H1 (cell line): ENCODE measurements at regions not wholly inside any gene's neighbourhood (a gene's known extent, or its start where the extent isn't known, plus 50 kb on each side); places are given as distances from the start of the nearest gene placed in this dataset.

ENCODE experiments used
- CTCF ChIA-PET: fragments of 300-600 bp; sonication (Branson Sonifier 250); formaldehyde crosslinking; loops from one replicate; lab custom pipeline; 2021; ENCODE audit not compliant: partially characterized antibody; lab: Charles Lee
- POLR2A ChIA-PET: fragments of 300-600 bp; sonication (Branson Sonifier 250); formaldehyde crosslinking; loops from one replicate; lab custom pipeline; 2021; ENCODE audit warnings: inconsistent platforms; ENCODE audit not compliant: partially characterized antibody; lab: Charles Lee
- DNase-seq, 2 experiments: peaks; one replicate each; pipeline versions ENCODE4 v3.0.0 to v3.0.0-alpha.2; 2010 to 2022; ENCODE audit warnings: low spot score in 2 of 2, low read depth in 1 of 2, mixed read lengths in 1 of 2
- FAIRE-seq: peaks from 2 replicates; lab custom pipeline; 2011; peaks lifted over from hg19 to GRCh38; lab: Jason Lieb, UNC
- H2AFZ ChIP-seq: 2 replicates; pipeline ENCODE4 v1.8.1; 2012; ENCODE audit warnings: low read length, inconsistent platforms
- H2AK5ac ChIP-seq: 2 replicates; pipeline ENCODE4 v1.6.1; 2013; ENCODE audit warnings: low read depth, low read length
- H2BK120ac ChIP-seq: replicated peaks from 2 replicates; pipeline ENCODE3; 2013; ENCODE audit warnings: low read depth, low read length, inconsistent platforms
- H2BK12ac ChIP-seq: 2 replicates; pipeline ENCODE4 v1.6.1; 2013; ENCODE audit warnings: low read depth, low read length
- H2BK15ac ChIP-seq: 2 replicates; pipeline ENCODE4 v1.6.1; 2013; ENCODE audit warnings: low read length
- H2BK20ac ChIP-seq: 2 replicates; pipeline ENCODE4 v1.6.1; 2013; ENCODE audit warnings: low read length
- H2BK5ac ChIP-seq: 2 replicates; pipeline ENCODE4 v1.6.1; 2013; ENCODE audit warnings: low read depth, low read length
- H3K14ac ChIP-seq: 2 replicates; pipeline ENCODE4 v1.6.1; 2013; ENCODE audit warnings: inconsistent platforms; ENCODE audit not compliant: insufficient read length
- H3K18ac ChIP-seq: 2 replicates; pipeline ENCODE4 v1.6.1; 2013; ENCODE audit warnings: low read length; ENCODE audit errors: extremely low read depth
- H3K23ac ChIP-seq: 2 replicates; pipeline ENCODE4 v1.6.1; 2013; ENCODE audit warnings: inconsistent platforms; ENCODE audit not compliant: insufficient read length
- H3K23me2 ChIP-seq: 2 replicates; pipeline ENCODE4 v1.6.1; 2013; ENCODE audit warnings: low read depth, low read length
- H3K27ac ChIP-seq: 2 replicates; pipeline ENCODE4 v1.6.1; 2011; ENCODE audit warnings: low read depth, low read length, inconsistent platforms
- H3K27me3 ChIP-seq, 4 experiments: replicated peaks in 1 of 4; 1 replicate in 1 of 4; 2 replicates in 3 of 4; pipeline versions ENCODE4 v1.6.1 to v1.8.1; 2011 to 2013; ENCODE audit warnings: low read length in 3 of 4, mild to moderate bottlenecking in 3 of 4, inconsistent platforms in 2 of 4, mixed read lengths in 2 of 4, moderate library complexity in 1 of 4; ENCODE audit not compliant: control insufficient read depth in 3 of 4, insufficient read depth in 3 of 4; ENCODE audit errors: extremely low read depth in 1 of 4
- H3K36me3 ChIP-seq, 4 experiments: 2 replicates each; pipeline versions ENCODE4 v1.6.1 to v1.8.1; 2011 to 2013; ENCODE audit warnings: mild to moderate bottlenecking in 4 of 4, low read length in 3 of 4, moderate library complexity in 2 of 4, control low read depth in 1 of 4, inconsistent platforms in 1 of 4; ENCODE audit not compliant: insufficient read depth in 4 of 4, control insufficient read depth in 2 of 4
- H3K4ac ChIP-seq: replicated peaks from 2 replicates; pipeline ENCODE3; 2013; ENCODE audit warnings: low read length, low read depth, mixed read lengths, inconsistent platforms; ENCODE audit not compliant: insufficient read length
- H3K4me1 ChIP-seq, 4 experiments: replicated peaks in 1 of 4; 1 replicate in 1 of 4; 2 replicates in 3 of 4; pipeline versions ENCODE4 v1.6.1 to v1.8.1; 2011 to 2013; ENCODE audit warnings: low read length in 3 of 4, inconsistent platforms in 2 of 4, mixed read lengths in 1 of 4; ENCODE audit not compliant: insufficient read depth in 4 of 4, control insufficient read depth in 3 of 4
- H3K4me2 ChIP-seq, 2 experiments: 2 replicates each; pipeline versions ENCODE4 v1.6.1 to v1.8.1; 2011 to 2013; ENCODE audit warnings: low read depth in 2 of 2, low read length in 2 of 2, control low read depth in 1 of 2, inconsistent platforms in 1 of 2, mild to moderate bottlenecking in 1 of 2; ENCODE audit not compliant: insufficient read depth in 1 of 2
- H3K4me3 ChIP-seq, 4 experiments: fragments of 200-600, 300-600 bp in 1 of 4; sonication (generic), shearing (Covaris generic), sonication (Bioruptor Twin) in 1 of 4; 2 replicates each; pipeline versions ENCODE4 v1.5.1 to v1.8.1; 2011 to 2016; ENCODE audit warnings: low read length in 4 of 4, low read depth in 3 of 4, control low read depth in 2 of 4, inconsistent platforms in 2 of 4, mild to moderate bottlenecking in 2 of 4, mixed read lengths in 1 of 4, moderate library complexity in 1 of 4; ENCODE audit not compliant: insufficient read depth in 2 of 4; ENCODE audit errors: extremely low read depth in 1 of 4
- H3K56ac ChIP-seq: replicated peaks from 2 replicates; pipeline ENCODE3; 2013; ENCODE audit warnings: low read depth, mild to moderate bottlenecking, mixed read lengths, low read length, inconsistent platforms; ENCODE audit not compliant: insufficient read length
- H3K79me1 ChIP-seq: 2 replicates; pipeline ENCODE4 v1.6.1; 2013; ENCODE audit warnings: low read depth, low read length, control low read depth
- H3K79me2 ChIP-seq, 2 experiments: 2 replicates each; pipeline versions ENCODE4 v1.6.1 to v1.8.1; 2012 to 2013; ENCODE audit warnings: low read length in 2 of 2, mild to moderate bottlenecking in 2 of 2, inconsistent platforms in 1 of 2; ENCODE audit not compliant: insufficient read depth in 2 of 2, control insufficient read depth in 1 of 2
- H3K9ac ChIP-seq, 4 experiments: replicated peaks in 1 of 4; 1 replicate in 1 of 4; 2 replicates in 3 of 4; pipeline versions ENCODE4 v1.6.1 to v1.8.1; 2011 to 2013; ENCODE audit warnings: low read depth in 3 of 4, low read length in 3 of 4, control low read depth in 2 of 4, mild to moderate bottlenecking in 2 of 4, moderate library complexity in 2 of 4, inconsistent platforms in 1 of 4; ENCODE audit errors: extremely low read depth in 1 of 4
- H3K9me3 ChIP-seq, 2 experiments: 2 replicates each; pipeline versions ENCODE4 v1.6.1 to v1.8.1; 2012 to 2013; ENCODE audit warnings: mild to moderate bottlenecking in 2 of 2, moderate library complexity in 2 of 2, control low read depth in 1 of 2, inconsistent platforms in 1 of 2, low read depth in 1 of 2, low read length in 1 of 2, mixed read lengths in 1 of 2; ENCODE audit not compliant: insufficient read depth in 2 of 2
- H4K20me1 ChIP-seq, 2 experiments: replicated peaks in 1 of 2; 2 replicates each; pipeline versions ENCODE3 to v1.8.1; 2011 to 2013; ENCODE audit warnings: inconsistent platforms in 2 of 2, low read length in 2 of 2, mild to moderate bottlenecking in 1 of 2; ENCODE audit not compliant: insufficient read depth in 2 of 2, control insufficient read depth in 1 of 2
- H4K5ac ChIP-seq: 2 replicates; pipeline ENCODE4 v1.6.1; 2013; ENCODE audit warnings: low read length, low read depth, mixed read lengths, inconsistent platforms; ENCODE audit not compliant: insufficient read length
- H4K8ac ChIP-seq: 2 replicates; pipeline ENCODE4 v1.8.0; 2013; ENCODE audit warnings: mild to moderate bottlenecking, moderate library complexity, low read length, inconsistent platforms; ENCODE audit not compliant: insufficient read depth; ENCODE audit errors: extremely low read depth
- H4K91ac ChIP-seq: replicated peaks from 2 replicates; pipeline ENCODE3; 2013; ENCODE audit warnings: low read length, mixed read lengths, inconsistent platforms; ENCODE audit not compliant: insufficient read length
- ASH2L ChIP-seq: fragments of 200-600, 300-600 bp; sonication (generic); IDR thresholded peaks from one replicate; pipeline ENCODE4 v1.7.1; 2017; ENCODE audit warnings: low read length
- CTBP2 ChIP-seq: IDR thresholded peaks from 2 replicates; pipeline ENCODE4 v1.7.0; 2011; ENCODE audit warnings: borderline replicate concordance, mild to moderate bottlenecking, moderate library complexity, mixed read lengths, low read length; ENCODE audit not compliant: insufficient read depth, insufficient read length
- E2F6 ChIP-seq: IDR thresholded peaks from 2 replicates; pipeline ENCODE4 v1.6.1; 2012; ENCODE audit warnings: inconsistent platforms
- RFX5 ChIP-seq: IDR thresholded peaks from 2 replicates; pipeline ENCODE4 v1.6.1; 2011; ENCODE audit warnings: low read depth, low read length, improper control_type of control experiment, borderline replicate concordance
- SIN3A ChIP-seq, 2 experiments: IDR thresholded peaks in 1 of 2; conservative IDR thresholded peaks in 1 of 2; 2 replicates each; pipeline ENCODE4 v1.6.1; 2011 to 2012; ENCODE audit warnings: low read length in 2 of 2, improper control_type of control experiment in 1 of 2, low read depth in 1 of 2, mild to moderate bottlenecking in 1 of 2
- SP1 ChIP-seq: IDR thresholded peaks from 2 replicates; pipeline ENCODE4 v1.6.1; 2011; ENCODE audit warnings: low read depth, low read length
- SP2 ChIP-seq: IDR thresholded peaks from 2 replicates; pipeline ENCODE4 v1.6.1; 2012; ENCODE audit warnings: mild to moderate bottlenecking, low read length, inconsistent platforms
- TAF7 ChIP-seq: optimal IDR thresholded peaks from 2 replicates; pipeline ENCODE3; 2011; ENCODE audit warnings: low read depth, mild to moderate bottlenecking, inconsistent platforms, low read length, moderate library complexity, borderline replicate concordance
- YY1 ChIP-seq: IDR thresholded peaks from 2 replicates; pipeline ENCODE4 v1.6.1; 2011; ENCODE audit warnings: low read depth, mild to moderate bottlenecking, low read length
- WGBS, 2 experiments: shearing (Covaris generic) in 1 of 2; methylation state at CpG; one replicate each; pipeline versions ENCODE4 v1.1.6 to v1.1.7; 2013 to 2015; ENCODE audit warnings: low lambda C conversion rate in 2 of 2, mixed read lengths in 2 of 2, inconsistent platforms in 1 of 2, low coverage in 1 of 2, missing lambda C conversion rate in 1 of 2; ENCODE audit not compliant: insufficient replicate concordance in 2 of 2, insufficient coverage in 1 of 2, insufficient read length in 1 of 2; ENCODE audit errors: extremely low coverage in 1 of 2, missing lambda C conversion rate in 1 of 2; 5-methylcytosine and 5-hydroxymethylcytosine counted together

GRCh38 chr14:28570391-28570790, 196.2 kb upstream of the FOXG1 start:
- no peaks in the 10 kb centered on the region for H3K4me1 ChIP-seq
- no peaks in the 10 kb centered on the region for H3K79me1 ChIP-seq
- H4K20me1 ChIP-seq = no peaks in the 10 kb centered on the region
- H3K23ac ChIP-seq = no peak overlapping the region
- no peak overlapping the region for H2BK12ac ChIP-seq
- no peak overlapping the region for H4K8ac ChIP-seq
- H2BK5ac ChIP-seq = no peak overlapping the region
- H2BK15ac ChIP-seq = no peak overlapping the region
- FAIRE-seq = no peak
- H3K9ac ChIP-seq = no peak overlapping the region
- no peak for DNase-seq
- H3K4ac ChIP-seq = no peak overlapping the region
- no peak overlapping the region for H3K56ac ChIP-seq
- no peak overlapping the region for H2BK20ac ChIP-seq
- H2AFZ ChIP-seq = no peak overlapping the region
- CTCF ChIA-PET = no interaction called here
- no peaks in the 10 kb centered on the region for H3K23me2 ChIP-seq
- no peaks in the 10 kb centered on the region for H3K27me3 ChIP-seq
- no peak overlapping the region for H4K5ac ChIP-seq
- POLR2A ChIA-PET = no interaction called here
- no peak overlapping the region for H3K18ac ChIP-seq
- TF ChIP-seq CTBP2 (no peak), E2F6 (no peak), TAF7 (no peak), SP2 (no peak), SIN3A (conservative IDR thresholded peaks at IDR 0.05 in 1 of 2, IDR thresholded peaks at IDR 0.05 in 1 of 2; ENCODE audit: low read depth in 1 of 2, low read length in 2 of 2) (no peak), YY1 (no peak), RFX5 (no peak), SP1 (no peak), ASH2L (no peak)
- H3K36me3 ChIP-seq = no peaks in the 10 kb centered on the region
- no peak overlapping the region for H2BK120ac ChIP-seq
- H4K91ac ChIP-seq = no peak overlapping the region
- H3K4me2 ChIP-seq = no peak overlapping the region
- no peaks in the 10 kb centered on the region; a peak in 1 of 4 replicates for H3K9me3 ChIP-seq
- no peak overlapping the region for H3K27ac ChIP-seq
- no peak overlapping the region for H3K4me3 ChIP-seq
- WGBS, 2 experiments = 90 to 100% methylated on average over 1 of the region's 1 CpG
- no peak overlapping the region for H2AK5ac ChIP-seq
- H3K14ac ChIP-seq = no peak overlapping the region
- H3K79me2 ChIP-seq = no peaks in the 10 kb centered on the region
